Esophagus muscularis mucosa (tissue), 4 donors: ENCODE measurements at regions not wholly inside any gene's neighbourhood (a gene's known extent, or its start where the extent isn't known, plus 50 kb on each side); places are given as distances from the start of the nearest gene placed in this dataset.

Experiments used
- CTCF ChIP-seq, 3 experiments: fragments of 200-600 bp in 2 of 3; fragments of 450-650 bp in 1 of 3; sonication (generic) in 2 of 3; IDR thresholded peaks; one replicate each; pipeline ENCODE4 v1.5.1; 2017 to 2019; ENCODE audit warnings: antibody characterized with exemption in 3 of 3, mild to moderate bottlenecking in 2 of 3, moderate library complexity in 1 of 3
- EP300 ChIP-seq: sonication (generic); formaldehyde crosslinking; IDR thresholded peaks from one replicate; pipeline ENCODE4 v1.6.1; 2017; ENCODE audit warnings: antibody characterized with exemption
- POLR2A ChIP-seq: fragments of 450-650 bp; IDR thresholded peaks from one replicate; pipeline ENCODE4 v1.6.1; 2017; ENCODE audit warnings: antibody characterized with exemption, moderate library complexity, mild to moderate bottlenecking, low read depth
- POLR2AphosphoS5 ChIP-seq, 2 donors: sonication (generic); formaldehyde crosslinking; IDR thresholded peaks; one replicate each; pipeline ENCODE4 v1.6.1; 2017; ENCODE audit warnings: antibody characterized with exemption in 2 of 2

GRCh38 chr2:156164091-156164720 lies 168.3 kb downstream of the NR4A2 start:
- TF ChIP-seq CTCF (IDR thresholded peaks at IDR 0.05) (no peak), POLR2AphosphoS5 (IDR thresholded peaks at IDR 0.05) (no peak), POLR2A (no peak), EP300 (no peak)
